Breast epithelium (tissue), 4 donors: ENCODE measurements at regions not wholly inside any gene's neighbourhood (a gene's known extent, or its start where the extent isn't known, plus 50 kb on each side); places are given as distances from the start of the nearest gene placed in this dataset.

Experiments used
- DNase-seq, 2 donors: peaks; one replicate each; pipeline ENCODE4 v3.0.0-alpha.2; 2019; ENCODE audit warnings: low spot score in 2 of 2
- H3K27ac ChIP-seq, 2 donors: fragments of 200-600 bp; sonication (generic) in 1 of 2; one replicate each; pipeline ENCODE4 v1.5.1; 2016 to 2019; ENCODE audit warnings: mild to moderate bottlenecking in 1 of 2
- H3K27me3 ChIP-seq, 2 donors: fragments of 200-600 bp; sonication (generic) in 1 of 2; one replicate each; pipeline versions ENCODE4 v1.5.1 to v1.6.0; 2017 to 2019; ENCODE audit warnings: control low read depth in 1 of 2, mild to moderate bottlenecking in 1 of 2
- H3K36me3 ChIP-seq: fragments of 200-600 bp; one replicate; pipeline ENCODE4 v1.5.1; 2019
- H3K4me1 ChIP-seq, 2 donors: fragments of 200-600 bp; sonication (generic); one replicate each; pipeline ENCODE4 v1.5.1; 2016 to 2019; ENCODE audit warnings: control low read depth in 1 of 2
- H3K4me3 ChIP-seq, 3 donors: fragments of 200-600 bp; sonication (generic); 1 replicate in 2 of 3; 2 replicates in 1 of 3; pipeline ENCODE4 v1.5.1; 2016 to 2019; ENCODE audit warnings: mild to moderate bottlenecking in 3 of 3, moderate library complexity in 2 of 3
- H3K9me3 ChIP-seq, 2 donors: fragments of 200-600 bp; sonication (generic) in 1 of 2; one replicate each; pipeline ENCODE4 v1.5.1; 2016 to 2019; ENCODE audit warnings: control low read depth in 1 of 2
- CTCF ChIP-seq, 3 donors: fragments of 450-650 bp; IDR thresholded peaks; one replicate each; pipeline ENCODE4 v1.5.1; 2016 to 2017; ENCODE audit warnings: antibody characterized with exemption in 3 of 3, mild to moderate bottlenecking in 3 of 3, moderate library complexity in 3 of 3
- POLR2A ChIP-seq: fragments of 450-650 bp; IDR thresholded peaks from one replicate; pipeline ENCODE4 v1.6.1; 2016; ENCODE audit warnings: antibody characterized with exemption, mild to moderate bottlenecking, moderate library complexity
- POLR2AphosphoS5 ChIP-seq, 3 donors: sonication (generic); formaldehyde crosslinking; IDR thresholded peaks; one replicate each; pipeline ENCODE4 v1.6.1; 2017; ENCODE audit warnings: antibody characterized with exemption in 3 of 3
- intact Hi-C: fragments of 100-400 bp; cut with DNase I; formaldehyde crosslinking; loops from one replicate; pipeline ENCODE4 v1.15.1; 2023; ENCODE audit warnings: low total_unique reads

GRCh38 chr14:85090681-85091080 is 439.3 kb upstream of the FLRT2 start:
- no peaks in the 10 kb centered on the region for H3K9me3 ChIP-seq
- H3K36me3 ChIP-seq, result no peaks in the 10 kb centered on the region
- no peaks in the 10 kb centered on the region for H3K4me1 ChIP-seq
- H3K27ac ChIP-seq, result no peak overlapping the region
- TF ChIP-seq POLR2A, result no peak
- TF ChIP-seq POLR2AphosphoS5 (IDR thresholded peaks at IDR 0.05), result no peak
- TF ChIP-seq CTCF (IDR thresholded peaks at IDR 0.05), result no peak
- no peak overlapping the region for H3K4me3 ChIP-seq
- intact Hi-C loops, result no loop called here
- DNase-seq, result no peak
- H3K27me3 ChIP-seq, result no peaks in the 10 kb centered on the region

- no peak for TF ChIP-seq CTCF (IDR thresholded peaks at IDR 0.05)
- TF ChIP-seq POLR2A, result no peak
- no peak for TF ChIP-seq POLR2AphosphoS5 (IDR thresholded peaks at IDR 0.05)
- no peaks in the 10 kb centered on the region for H3K36me3 ChIP-seq
- no peaks in the 10 kb centered on the region for H3K4me1 ChIP-seq
- no peaks in the 10 kb centered on the region for H3K27me3 ChIP-seq
- H3K27ac ChIP-seq, result no peak overlapping the region
- DNase-seq, result no peak
- no peak overlapping the region for H3K4me3 ChIP-seq
- intact Hi-C loops, result no loop called here
- H3K9me3 ChIP-seq, result no peaks in the 10 kb centered on the region
These were observed 436.2 kb upstream of the FLRT2 start for GRCh38 chr14:85093631-85094330.

- intact Hi-C loops, result no loop called here
- H3K4me3 ChIP-seq, result no peak overlapping the region
These were observed 427.4 kb upstream of the FLRT2 start for GRCh38 chr14:85102591-85102990.

GRCh38 chr14:85106506-85106905 is 423.4 kb upstream of the FLRT2 start:
- Histone ChIP-seq H3K4me3 (no peak overlapping the region), H3K27ac (no peak overlapping the region), H3K27me3 (no peaks in the 10 kb centered on the region), H3K9me3 (no peaks in the 10 kb centered on the region), H3K36me3 (no peaks in the 10 kb centered on the region), H3K4me1 (no peaks in the 10 kb centered on the region)
- no peak for DNase-seq
- no peak for TF ChIP-seq CTCF (IDR thresholded peaks at IDR 0.05)
- no peak for TF ChIP-seq POLR2AphosphoS5 (IDR thresholded peaks at IDR 0.05)
- no peak for TF ChIP-seq POLR2A
- intact Hi-C loops, result no loop called here

More at GRCh38 chr14:85102591-85102990, 427.4 kb upstream of the FLRT2 start:
- no peak for DNase-seq
- no peak overlapping the region for H3K27ac ChIP-seq
- H3K4me1 ChIP-seq, result no peaks in the 10 kb centered on the region
- H3K9me3 ChIP-seq, result no peaks in the 10 kb centered on the region
- TF ChIP-seq POLR2A, result no peak
- no peak for TF ChIP-seq POLR2AphosphoS5 (IDR thresholded peaks at IDR 0.05)
- no peak for TF ChIP-seq CTCF (IDR thresholded peaks at IDR 0.05)
- no peaks in the 10 kb centered on the region for H3K27me3 ChIP-seq
- H3K36me3 ChIP-seq, result no peaks in the 10 kb centered on the region

- Histone ChIP-seq H3K4me1 (no peaks in the 10 kb centered on the region), H3K4me3 (no peak overlapping the region), H3K9me3 (peaks cover 7 to 10% of the 10 kb centered on the region in 2 donors), H3K27me3 (no peaks in the 10 kb centered on the region), H3K36me3 (no peaks in the 10 kb centered on the region), H3K27ac (no peak overlapping the region)
- no peak for TF ChIP-seq POLR2AphosphoS5 (IDR thresholded peaks at IDR 0.05)
- TF ChIP-seq POLR2A, result no peak
- TF ChIP-seq CTCF (IDR thresholded peaks at IDR 0.05), result no peak
- no peak for DNase-seq
- intact Hi-C loops, result no loop called here
These were observed 417.2 kb upstream of the FLRT2 start for GRCh38 chr14:85112762-85113161.
